K562 (cell line): ENCODE measurements at regions not wholly inside any gene's neighbourhood (a gene's known extent, or its start where the extent isn't known, plus 50 kb on each side); places are given as distances from the start of the nearest gene placed in this dataset.

ENCODE experiments used
- ATAC-seq: fragments of 200-7000 bp; cut with Tn5 transposase; 3 replicates; pipeline ENCODE4 v1.9.1; 2020; ENCODE audit warnings: moderate library complexity
- BruUV-seq: library from RNA; stranded (reverse); fragments of 400-500 nt; replicated peaks from 2 replicates; lab custom pipeline; 2021; lab: Mats Ljungman, UMichigan
- CTCF ChIA-PET: fragments of 300-600 bp; formaldehyde crosslinking; extraction: SDS; loops from one replicate; lab custom pipeline; 2021; ENCODE audit warnings: low intra/inter-chr PET ratio; lab: Yijun Ruan, JAX
- POLR2A ChIA-PET: fragments of 300-600, 350-650 bp; sonication (Branson Sonifier 250); formaldehyde crosslinking; extraction: SDS; loops from one replicate; lab custom pipeline; 2021; ENCODE audit warnings: antibody characterized with exemption, inconsistent platforms; lab: Yijun Ruan, JAX
- DNase-seq, 4 experiments: peaks; one replicate each; pipeline versions ENCODE4 v3.0.0 to v3.0.0-alpha.2; 2011 to 2018; ENCODE audit warnings: low spot score in 3 of 4, mixed read lengths in 3 of 4; ENCODE audit errors: extremely low read depth in 1 of 4
- FAIRE-seq: peaks from 2 replicates; lab custom pipeline; 2011; peaks lifted over from hg19 to GRCh38; lab: Jason Lieb, UNC
- H2AFZ ChIP-seq: 2 replicates; pipeline ENCODE4 v1.6.0; 2011; ENCODE audit warnings: low read depth, low read length, control low read depth, inconsistent platforms
- H3K27ac ChIP-seq: fragments of 200-600 bp; 3 replicates; pipeline ENCODE4 v1.8.0; 2011; ENCODE audit warnings: low read depth, mild to moderate bottlenecking, control low read depth, inconsistent platforms, low read length, moderate library complexity, mixed read lengths; ENCODE audit errors: extremely low read depth
- H3K27me3 ChIP-seq, 2 experiments: fragments of 300-600 bp in 1 of 2; 2 replicates in 1 of 2; 3 replicates in 1 of 2; pipeline versions ENCODE4 v1.6.0 to v1.8.0; 2011; ENCODE audit warnings: inconsistent platforms in 2 of 2, low read length in 2 of 2, mild to moderate bottlenecking in 1 of 2, mixed read lengths in 1 of 2, moderate library complexity in 1 of 2; ENCODE audit not compliant: control insufficient read depth in 2 of 2, insufficient read depth in 2 of 2
- H3K36me3 ChIP-seq: fragments of 300-600 bp; 3 replicates; pipeline ENCODE4 v1.8.0; 2011; ENCODE audit warnings: mild to moderate bottlenecking, low read length, inconsistent platforms; ENCODE audit not compliant: control insufficient read depth, insufficient read depth
- H3K4me1 ChIP-seq, 2 experiments: fragments of 200-600 bp in 1 of 2; replicated peaks in 1 of 2; 2 replicates in 1 of 2; 3 replicates in 1 of 2; pipeline versions ENCODE4 v1.5.1 to v1.8.0; 2011; ENCODE audit warnings: inconsistent platforms in 2 of 2, low read length in 2 of 2, mild to moderate bottlenecking in 1 of 2, mixed read lengths in 1 of 2, moderate library complexity in 1 of 2; ENCODE audit not compliant: control insufficient read depth in 2 of 2, insufficient read depth in 2 of 2
- H3K4me2 ChIP-seq: 2 replicates; pipeline ENCODE4 v1.6.1; 2011; ENCODE audit warnings: low read length, control low read depth, inconsistent platforms, mixed read lengths; ENCODE audit not compliant: insufficient read depth
- H3K4me3 ChIP-seq: fragments of 200-600 bp; sonication (generic), shearing (Covaris generic); 2 replicates; pipeline ENCODE4 v1.5.1; 2016; ENCODE audit warnings: control low read depth, inconsistent platforms
- H3K79me2 ChIP-seq: fragments of 200-600 bp; 3 replicates; pipeline ENCODE4 v1.8.0; 2011; ENCODE audit warnings: low read length, inconsistent platforms; ENCODE audit not compliant: control insufficient read depth, insufficient read depth
- H3K9ac ChIP-seq, 2 experiments: 2 replicates each; pipeline versions ENCODE4 v1.6.0 to v1.6.1; 2011; ENCODE audit warnings: low read depth in 2 of 2, low read length in 2 of 2, control low read depth in 1 of 2, inconsistent platforms in 1 of 2, mild to moderate bottlenecking in 1 of 2, mixed read lengths in 1 of 2; ENCODE audit not compliant: insufficient read depth in 1 of 2
- H3K9me1 ChIP-seq: one replicate; pipeline ENCODE4 v1.6.0; 2011; ENCODE audit warnings: inconsistent platforms, mild to moderate bottlenecking, low read length, moderate library complexity; ENCODE audit not compliant: control insufficient read depth, insufficient read depth
- H3K9me3 ChIP-seq: replicated peaks from 2 replicates; pipeline ENCODE4 v1.5.1; 2011; ENCODE audit warnings: low read depth, low read length, inconsistent platforms; ENCODE audit not compliant: control insufficient read depth, insufficient read depth
- H4K20me1 ChIP-seq: replicated peaks from 2 replicates; pipeline ENCODE4 v1.6.1; 2011; ENCODE audit warnings: low read length, inconsistent platforms, mixed read lengths; ENCODE audit not compliant: control insufficient read depth, insufficient read depth
- ATF1 ChIP-seq, 2 experiments: fragments of 450-650 bp in 1 of 2; IDR thresholded peaks; 2 replicates each; pipeline ENCODE4 v1.6.1; 2016; ENCODE audit warnings: missing compliant biosample characterization in 1 of 2, missing genetic modification characterization in 1 of 2
- C11orf30 ChIP-seq: fragments of 450-650 bp; IDR thresholded peaks from 2 replicates; pipeline ENCODE4 v1.6.1; 2016; ENCODE audit warnings: low read depth, mild to moderate bottlenecking
- CBFA2T2 ChIP-seq: fragments of 450-650 bp; conservative IDR thresholded peaks from 2 replicates; pipeline ENCODE4 v1.6.1; 2017; ENCODE audit warnings: mild to moderate bottlenecking
- CBFA2T3 ChIP-seq: fragments of 450-650 bp; IDR thresholded peaks from 2 replicates; pipeline ENCODE4 v1.6.1; 2017
- JUND ChIP-seq, 2 experiments: IDR thresholded peaks; 2 replicates in 1 of 2; 3 replicates in 1 of 2; pipeline ENCODE4 v1.6.1; 2011; ENCODE audit warnings: borderline replicate concordance in 2 of 2, low read depth in 2 of 2, low read length in 2 of 2, improper control_type of control experiment in 1 of 2, missing biosample characterization in 1 of 2, missing genetic modification characterization in 1 of 2, missing genetic modification reagents in 1 of 2
- MAFG ChIP-seq: fragments of 450-650 bp; conservative IDR thresholded peaks from 2 replicates; pipeline ENCODE4 v1.6.1; 2016; ENCODE audit warnings: missing genetic modification characterization, missing compliant biosample characterization
- NFE2 ChIP-seq: IDR thresholded peaks from 2 replicates; pipeline ENCODE4 v1.6.1; 2014; ENCODE audit warnings: antibody characterized with exemption, low read depth
- SMARCA4 ChIP-seq: fragments of 450-650 bp; IDR thresholded peaks from 2 replicates; pipeline ENCODE4 v1.6.1; 2016
- TAF9B ChIP-seq: fragments of 450-650 bp; IDR thresholded peaks from 2 replicates; pipeline ENCODE4 v1.6.1; 2018; ENCODE audit warnings: mild to moderate bottlenecking; ENCODE audit not compliant: partially characterized antibody
- ZNF507 ChIP-seq: conservative IDR thresholded peaks from 2 replicates; pipeline ENCODE4 v1.6.1; 2017; ENCODE audit warnings: missing genetic modification characterization, missing compliant biosample characterization
- WGBS: fragments of 100-300 bp; shearing (Covaris generic); methylation state at CpG from one replicate; pipeline ENCODE4 v1.1.6; 2016; ENCODE audit warnings: low coverage, mixed read lengths; ENCODE audit not compliant: insufficient coverage; ENCODE audit errors: missing lambda C conversion rate; 5-methylcytosine and 5-hydroxymethylcytosine counted together
- in situ Hi-C: fragments of 300-500 bp; cut with MboI; formaldehyde crosslinking; loops from 4 replicates; pipeline ENCODE4 v1.15.0; 2018; ENCODE audit warnings: inconsistent platforms, mixed read lengths
- intact Hi-C: fragments of 100-400 bp; cut with micrococcal nuclease; formaldehyde crosslinking; loops from 2 replicates; pipeline ENCODE4 v1.14.2; 2022
- TF ChIP-seq, protein P1 (sequence below): fragments of 450-650 bp; formaldehyde crosslinking; IDR thresholded peaks from 2 replicates; pipeline ENCODE4 v1.4.0; 2020; ENCODE audit warnings: mild to moderate bottlenecking, moderate library complexity
- TF ChIP-seq, protein P2 (sequence below): fragments of 250-450 bp; sonication (Bioruptor Pico); IDR thresholded peaks from 2 replicates; pipeline ENCODE4 v1.8.0; 2021; ENCODE audit warnings: mild to moderate bottlenecking, moderate library complexity
- TF ChIP-seq, protein P3 (sequence below), 3 experiments: IDR thresholded peaks in 2 of 3; conservative IDR thresholded peaks in 1 of 3; 2 replicates each; pipeline ENCODE4 v1.5.1; 2011 to 2012; ENCODE audit warnings: low read length in 3 of 3, mild to moderate bottlenecking in 3 of 3, control low read depth in 2 of 3, improper control_type of control experiment in 1 of 3, inconsistent platforms in 1 of 3, low read depth in 1 of 3, mixed read lengths in 1 of 3, moderate library complexity in 1 of 3; ENCODE audit not compliant: insufficient read depth in 2 of 3
- TF ChIP-seq, protein P4 (sequence below): fragments of 250-450 bp; sonication (Bioruptor Pico); IDR thresholded peaks from 2 replicates; pipeline ENCODE4 v1.5.0; 2021

DNA sequence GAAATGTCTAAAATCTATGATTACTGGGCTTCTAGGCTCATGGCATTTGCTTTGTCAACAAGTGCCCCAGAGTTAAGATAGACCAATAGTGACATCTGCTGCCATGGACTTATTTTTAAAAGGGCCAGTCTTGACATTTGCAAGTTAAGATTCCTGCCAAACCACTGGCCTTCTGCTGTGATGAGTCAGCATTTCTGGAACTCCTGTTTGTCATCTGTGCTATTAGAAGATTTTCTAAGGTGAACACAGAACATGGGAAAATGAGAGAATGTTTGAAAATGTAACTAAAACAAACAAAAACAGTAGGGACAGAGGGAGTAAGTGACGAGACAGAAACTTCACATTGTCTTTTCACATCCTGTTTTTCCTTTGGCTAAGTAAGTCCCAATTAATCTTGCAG, 93.7 kb upstream of the WDR75 start:
- Histone ChIP-seq H3K4me2 (no peak overlapping the region), H3K4me1 (peaks cover 0 to 7% of the 10 kb centered on the region in 2 experiments; a peak in 2 of 5 replicates), H2AFZ (peak overlapping the region; percentile 56), H3K27ac (no peak overlapping the region; the same call in 2 of the 3 replicates), H4K20me1 (no peaks in the 10 kb centered on the region), H3K4me3 (no peak overlapping the region), H3K79me2 (no peaks in the 10 kb centered on the region), H3K9me1 (no peaks in the 10 kb centered on the region), H3K9me3 (no peaks in the 10 kb centered on the region), H3K36me3 (no peaks in the 10 kb centered on the region), H3K9ac (no peak overlapping the region), H3K27me3 (no peaks in the 10 kb centered on the region)
- ChIA-PET CTCF (no interaction called here), POLR2A (no interaction called here)
- DNase-seq: peak; percentile 25 to 75 (median 46)
- peak; percentile 97 for ATAC-seq
- intact Hi-C loops (loop anchor here (1.0 to 10.0 kb wide), 4 partner anchors 65 to 823 kb away; no protein-coding TSS in a partner anchor), in situ Hi-C loops (no loop called here)
- WGBS: 7% methylated on average over 1 of the region's 1 CpG
- FAIRE-seq: peak; percentile 95
- BruUV-seq: no TSS peak
- TF ChIP-seq JUND (IDR thresholded peaks at IDR 0.05; ENCODE audit: borderline replicate concordance, low read depth, low read length) (peak; percentile 30; the same call in 1 of the 2 replicates), JUND (tag; IDR thresholded peaks at IDR 0.05; ENCODE audit: borderline replicate concordance, low read depth, low read length) (no peak), MAFG (tag) (peak; percentile 99), ATF1 (CRISPR knock-in tag; IDR thresholded peaks at IDR 0.05) (no peak), ATF1 (tag; IDR thresholded peaks at IDR 0.05) (no peak), SMARCA4 (0 out of 2 replicates have a peak, but pooled peaks have one; percentile 40), NFE2 (peak; percentile 96), TAF9B (no peak), CBFA2T3 (0 out of 2 replicates have a peak, but pooled peaks have one; percentile 17), ZNF507 (tag) (no peak), CBFA2T2 (no peak), C11orf30 (peak; percentile 99)
- TF ChIP-seq, protein P1, sequence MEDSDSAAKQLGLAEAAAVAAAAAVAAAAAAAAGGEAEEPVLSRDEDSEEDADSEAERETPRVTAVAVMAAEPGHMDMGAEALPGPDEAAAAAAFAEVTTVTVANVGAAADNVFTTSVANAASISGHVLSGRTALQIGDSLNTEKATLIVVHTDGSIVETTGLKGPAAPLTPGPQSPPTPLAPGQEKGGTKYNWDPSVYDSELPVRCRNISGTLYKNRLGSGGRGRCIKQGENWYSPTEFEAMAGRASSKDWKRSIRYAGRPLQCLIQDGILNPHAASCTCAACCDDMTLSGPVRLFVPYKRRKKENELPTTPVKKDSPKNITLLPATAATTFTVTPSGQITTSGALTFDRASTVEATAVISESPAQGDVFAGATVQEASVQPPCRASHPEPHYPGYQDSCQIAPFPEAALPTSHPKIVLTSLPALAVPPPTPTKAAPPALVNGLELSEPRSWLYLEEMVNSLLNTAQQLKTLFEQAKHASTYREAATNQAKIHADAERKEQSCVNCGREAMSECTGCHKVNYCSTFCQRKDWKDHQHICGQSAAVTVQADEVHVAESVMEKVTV (CRISPR knock-in tag): peak; percentile 17; the same call in 1 of the 2 replicates
- TF ChIP-seq, protein P2, sequence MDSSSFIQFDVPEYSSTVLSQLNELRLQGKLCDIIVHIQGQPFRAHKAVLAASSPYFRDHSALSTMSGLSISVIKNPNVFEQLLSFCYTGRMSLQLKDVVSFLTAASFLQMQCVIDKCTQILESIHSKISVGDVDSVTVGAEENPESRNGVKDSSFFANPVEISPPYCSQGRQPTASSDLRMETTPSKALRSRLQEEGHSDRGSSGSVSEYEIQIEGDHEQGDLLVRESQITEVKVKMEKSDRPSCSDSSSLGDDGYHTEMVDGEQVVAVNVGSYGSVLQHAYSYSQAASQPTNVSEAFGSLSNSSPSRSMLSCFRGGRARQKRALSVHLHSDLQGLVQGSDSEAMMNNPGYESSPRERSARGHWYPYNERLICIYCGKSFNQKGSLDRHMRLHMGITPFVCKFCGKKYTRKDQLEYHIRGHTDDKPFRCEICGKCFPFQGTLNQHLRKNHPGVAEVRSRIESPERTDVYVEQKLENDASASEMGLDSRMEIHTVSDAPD (CRISPR knock-in tag): no peak
- TF ChIP-seq, protein P3, sequence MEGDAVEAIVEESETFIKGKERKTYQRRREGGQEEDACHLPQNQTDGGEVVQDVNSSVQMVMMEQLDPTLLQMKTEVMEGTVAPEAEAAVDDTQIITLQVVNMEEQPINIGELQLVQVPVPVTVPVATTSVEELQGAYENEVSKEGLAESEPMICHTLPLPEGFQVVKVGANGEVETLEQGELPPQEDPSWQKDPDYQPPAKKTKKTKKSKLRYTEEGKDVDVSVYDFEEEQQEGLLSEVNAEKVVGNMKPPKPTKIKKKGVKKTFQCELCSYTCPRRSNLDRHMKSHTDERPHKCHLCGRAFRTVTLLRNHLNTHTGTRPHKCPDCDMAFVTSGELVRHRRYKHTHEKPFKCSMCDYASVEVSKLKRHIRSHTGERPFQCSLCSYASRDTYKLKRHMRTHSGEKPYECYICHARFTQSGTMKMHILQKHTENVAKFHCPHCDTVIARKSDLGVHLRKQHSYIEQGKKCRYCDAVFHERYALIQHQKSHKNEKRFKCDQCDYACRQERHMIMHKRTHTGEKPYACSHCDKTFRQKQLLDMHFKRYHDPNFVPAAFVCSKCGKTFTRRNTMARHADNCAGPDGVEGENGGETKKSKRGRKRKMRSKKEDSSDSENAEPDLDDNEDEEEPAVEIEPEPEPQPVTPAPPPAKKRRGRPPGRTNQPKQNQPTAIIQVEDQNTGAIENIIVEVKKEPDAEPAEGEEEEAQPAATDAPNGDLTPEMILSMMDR (IDR thresholded peaks at IDR 0.05 in 2 of 3, conservative IDR thresholded peaks at IDR 0.05 in 1 of 3; ENCODE audit: insufficient read depth in 2 of 3, low read depth in 1 of 3, low read length in 3 of 3): peak; percentile 45 to 58 (median 58); a peak in 5 of 6 replicates
- TF ChIP-seq, protein P4, sequence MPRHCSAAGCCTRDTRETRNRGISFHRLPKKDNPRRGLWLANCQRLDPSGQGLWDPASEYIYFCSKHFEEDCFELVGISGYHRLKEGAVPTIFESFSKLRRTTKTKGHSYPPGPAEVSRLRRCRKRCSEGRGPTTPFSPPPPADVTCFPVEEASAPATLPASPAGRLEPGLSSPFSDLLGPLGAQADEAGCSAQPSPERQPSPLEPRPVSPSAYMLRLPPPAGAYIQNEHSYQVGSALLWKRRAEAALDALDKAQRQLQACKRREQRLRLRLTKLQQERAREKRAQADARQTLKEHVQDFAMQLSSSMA: no peak
